A673 (cell line): ENCODE measurements at regions not wholly inside any gene's neighbourhood (a gene's known extent, or its start where the extent isn't known, plus 50 kb on each side); places are given as distances from the start of the nearest gene placed in this dataset.

Experiments
- BruUV-seq: library from RNA; stranded (reverse); fragments of 400-500 nt; replicated peaks from 2 replicates; lab custom pipeline; 2021; lab: Mats Ljungman, UMichigan
- CTCF ChIA-PET: fragments of 300-600 bp; sonication (Branson Sonifier 250); formaldehyde crosslinking; loops from one replicate; lab custom pipeline; 2022; ENCODE audit warnings: antibody characterized with exemption; lab: Charles Lee
- POLR2A ChIA-PET: fragments of 300-600 bp; sonication (Branson Sonifier 250); formaldehyde crosslinking; loops from one replicate; lab custom pipeline; 2022; ENCODE audit warnings: antibody characterized with exemption; ENCODE audit not compliant: low non-redundant PET; lab: Charles Lee
- DNase-seq: peaks from one replicate; pipeline ENCODE4 v3.0.0-alpha.2; 2015; ENCODE audit warnings: low spot score
- H3K27ac ChIP-seq: fragments of 200-600 bp; sonication (generic); 2 replicates; pipeline ENCODE4 v1.5.1; 2016; ENCODE audit warnings: mixed run types, low read depth, mild to moderate bottlenecking, mixed read lengths, antibody characterized with exemption, low read length; ENCODE audit not compliant: poor library complexity, severe bottlenecking
- H3K27me3 ChIP-seq: fragments of 200-600 bp; sonication (generic); replicated peaks from 2 replicates; pipeline ENCODE4 v1.6.1; 2017; ENCODE audit warnings: mixed run types, low read depth, mild to moderate bottlenecking, mixed read lengths, antibody characterized with exemption, low read length; ENCODE audit not compliant: insufficient read depth, poor library complexity
- H3K36me3 ChIP-seq: fragments of 200-600 bp; sonication (generic); 2 replicates; pipeline ENCODE4 v1.6.1; 2016; ENCODE audit warnings: mixed run types, mild to moderate bottlenecking, mixed read lengths, antibody characterized with exemption, low read length; ENCODE audit not compliant: insufficient read depth, poor library complexity, severe bottlenecking
- H3K4me1 ChIP-seq: fragments of 200-600 bp; sonication (generic); 2 replicates; pipeline ENCODE4 v1.6.1; 2017; ENCODE audit warnings: mixed run types, mild to moderate bottlenecking, mixed read lengths, antibody characterized with exemption, low read length; ENCODE audit not compliant: insufficient read depth, poor library complexity, severe bottlenecking
- H3K4me3 ChIP-seq: fragments of 200-600 bp; sonication (generic); 2 replicates; pipeline ENCODE4 v1.5.1; 2016; ENCODE audit warnings: low read depth, mixed run types, mild to moderate bottlenecking, mixed read lengths, low read length; ENCODE audit not compliant: poor library complexity, severe bottlenecking
- H3K9me3 ChIP-seq: fragments of 200-600 bp; sonication (generic); 2 replicates; pipeline ENCODE4 v1.6.1; 2016; ENCODE audit warnings: mixed run types, low read depth, mild to moderate bottlenecking, mixed read lengths, antibody characterized with exemption, low read length; ENCODE audit not compliant: poor library complexity, severe bottlenecking
- CTCF ChIP-seq: fragments of 300-800, 200-600 bp; sonication (generic); conservative IDR thresholded peaks from 2 replicates; pipeline ENCODE4 v1.5.1; 2017; ENCODE audit warnings: low read depth, mild to moderate bottlenecking, antibody characterized with exemption, low read length, moderate library complexity, mixed read lengths
- EZH2 ChIP-seq: fragments of 200-600 bp; sonication (generic); IDR thresholded peaks from 2 replicates; pipeline ENCODE4 v1.6.1; 2017; ENCODE audit warnings: borderline replicate concordance, low read depth, mild to moderate bottlenecking, mixed read lengths, antibody characterized with exemption, low read length; ENCODE audit not compliant: poor library complexity, severe bottlenecking
- intact Hi-C: fragments of 100-400 bp; cut with micrococcal nuclease; formaldehyde crosslinking; loops from one replicate; pipeline ENCODE4 v1.10.0; 2022; ENCODE audit not compliant: unreplicated experiment

DNA sequence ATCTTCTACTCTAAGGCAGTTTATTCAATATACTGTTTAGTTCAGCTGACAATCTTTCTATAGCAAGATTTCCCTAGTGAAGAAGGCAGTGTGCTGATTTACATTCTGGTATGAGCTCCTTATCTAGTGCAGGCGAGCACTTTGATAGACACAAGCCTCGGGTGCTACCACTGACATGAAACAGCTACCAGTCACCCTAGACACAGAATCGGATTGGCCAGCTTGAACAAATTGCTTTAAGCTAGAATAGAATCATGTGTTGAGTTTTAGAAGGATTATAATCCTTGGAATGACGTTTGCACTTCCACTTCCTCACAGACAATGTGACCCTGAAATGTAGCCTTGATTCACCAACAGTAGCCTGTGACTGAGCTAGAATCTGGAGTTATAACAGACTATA, 394.0 kb downstream of the EPHA4 start:
- CTCF ChIA-PET: no interaction called here
- intact Hi-C loops: no loop called here
- TF ChIP-seq EZH2 (no peak), CTCF (no peak)
- no peaks in the 10 kb centered on the region for H3K4me1 ChIP-seq
- no peak overlapping the region for H3K4me3 ChIP-seq
- POLR2A ChIA-PET: no interaction called here
- no peaks in the 10 kb centered on the region for H3K36me3 ChIP-seq
- no peaks in the 10 kb centered on the region for H3K9me3 ChIP-seq
- no peak for DNase-seq
- BruUV-seq: no TSS peak
- H3K27ac ChIP-seq: no peak overlapping the region
- no peaks in the 10 kb centered on the region for H3K27me3 ChIP-seq

DNA sequence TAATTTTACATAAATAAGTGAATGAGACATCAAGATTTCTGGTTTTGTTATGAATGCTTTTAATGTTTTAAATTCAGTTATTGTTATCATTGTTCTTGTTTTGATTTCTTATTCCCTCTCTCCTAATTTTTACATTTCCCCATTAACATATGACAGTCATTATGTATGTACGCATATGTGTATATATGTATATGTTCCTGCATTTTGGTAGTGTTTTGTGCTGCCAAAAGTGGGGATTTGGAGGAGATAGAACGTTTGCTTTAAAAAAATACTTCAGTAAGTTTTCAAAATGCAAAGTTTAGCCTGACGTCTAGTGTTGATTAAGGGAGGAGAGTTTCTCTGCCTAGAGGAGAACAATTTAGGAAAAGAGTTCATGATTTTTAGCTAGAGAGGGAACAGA, 385.2 kb downstream of the EPHA4 start:
- ChIA-PET CTCF (no interaction called here), POLR2A (no interaction called here)
- Histone ChIP-seq H3K4me3 (no peak overlapping the region), H3K4me1 (no peaks in the 10 kb centered on the region), H3K27me3 (no peaks in the 10 kb centered on the region), H3K27ac (no peak overlapping the region), H3K9me3 (no peaks in the 10 kb centered on the region), H3K36me3 (no peaks in the 10 kb centered on the region)
- TF ChIP-seq CTCF (no peak), EZH2 (no peak)
- no TSS peak for BruUV-seq
- intact Hi-C loops: no loop called here
- DNase-seq: no peak

DNA sequence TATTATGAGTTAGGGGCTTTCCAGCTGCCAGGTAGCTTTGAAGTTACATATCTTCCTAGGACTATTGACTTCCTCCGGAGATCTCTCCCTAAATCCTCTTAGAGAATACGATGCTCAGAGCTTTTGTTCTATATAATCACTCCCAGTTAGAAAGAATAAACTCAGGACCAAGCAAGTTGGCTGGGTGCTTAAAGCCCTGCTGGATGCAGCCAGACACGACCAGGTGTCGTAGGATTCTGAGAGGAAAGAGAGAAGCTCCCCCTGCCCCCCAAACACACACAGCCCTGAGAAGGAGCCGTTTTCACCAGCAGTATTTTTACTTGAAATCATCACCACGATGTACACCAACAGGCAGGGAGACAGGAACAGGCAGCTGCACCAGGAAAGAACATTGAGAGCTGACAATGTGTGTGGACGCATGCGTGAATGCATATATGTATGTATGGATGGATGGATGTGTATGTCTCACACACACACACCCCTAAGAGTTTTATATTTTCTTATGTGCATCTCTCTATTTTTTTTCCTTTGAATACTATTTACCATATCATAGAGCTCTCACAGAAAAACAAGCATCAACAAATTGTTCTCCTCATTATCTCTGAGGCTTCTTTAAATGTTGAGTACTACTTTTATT, 382.6 kb downstream of the EPHA4 start:
- TF ChIP-seq EZH2 (no peak), CTCF (no peak)
- BruUV-seq: no TSS peak
- no peak overlapping the region for H3K4me3 ChIP-seq
- no peaks in the 10 kb centered on the region for H3K36me3 ChIP-seq
- no peak overlapping the region for H3K27ac ChIP-seq
- ChIA-PET POLR2A (interaction anchor here (0.6 kb wide), 1 partner anchor 38 kb away, joined by 6 read pairs; no protein-coding TSS in a partner anchor), CTCF (no interaction called here)
- H3K9me3 ChIP-seq: no peaks in the 10 kb centered on the region
- no peak for DNase-seq
- no peaks in the 10 kb centered on the region for H3K4me1 ChIP-seq
- no peaks in the 10 kb centered on the region for H3K27me3 ChIP-seq
- intact Hi-C loops: no loop called here
